Kidney capillary endothelial cell (primary cell): ENCODE measurements at regions not wholly inside any gene's neighbourhood (a gene's known extent, or its start where the extent isn't known, plus 50 kb on each side); places are given as distances from the start of the nearest gene placed in this dataset.
A peak's percentile ranks its signal among the peaks of the same experiment; 100 is the strongest.
"Not testable (repeated sequence)": the region's sequence is repeated elsewhere in the genome, so short reads cannot be mapped to it uniquely, and the experiment has no call there.

ENCODE experiments used
- DNase-seq: peaks from one replicate; pipeline ENCODE4 v3.0.0-alpha.2; 2018; ENCODE audit warnings: low spot score

GRCh38 chr2:88999365-88999764, 307.9 kb downstream of the RPIA start:
- no peak for DNase-seq

GRCh38 chr2:89000235-89000634, 308.8 kb downstream of the RPIA start:
- no peak for DNase-seq

GRCh38 chr2:89004238-89004637, 312.8 kb downstream of the RPIA start:
- DNase-seq: not testable (repeated sequence)

- DNase-seq: not testable (repeated sequence)
Observed at GRCh38 chr2:89020566-89020965, 329.1 kb downstream of the RPIA start.

- DNase-seq: not testable (repeated sequence)
Observed at GRCh38 chr2:89026296-89026695, 334.8 kb downstream of the RPIA start.

GRCh38 chr2:89027115-89027514, 335.6 kb downstream of the RPIA start:
- not testable (repeated sequence) for DNase-seq

- not testable (repeated sequence) for DNase-seq
Observed at GRCh38 chr2:89027536-89027935, 336.1 kb downstream of the RPIA start.

GRCh38 chr2:89029257-89029656, 337.8 kb downstream of the RPIA start:
- DNase-seq: not testable (repeated sequence)

GRCh38 chr2:89048138-89049066, 356.9 kb downstream of the RPIA start:
- DNase-seq: peak; percentile 34

GRCh38 chr2:89058616-89059015, 367.1 kb downstream of the RPIA start:
- DNase-seq: not testable (repeated sequence)

- not testable (repeated sequence) for DNase-seq
Observed at GRCh38 chr2:89061174-89061573, 369.7 kb downstream of the RPIA start.

- DNase-seq: peak; percentile 39
Observed at GRCh38 chr2:89076771-89077170, 385.3 kb downstream of the RPIA start.

GRCh38 chr2:89092911-89093310, 401.4 kb downstream of the RPIA start:
- DNase-seq: not testable (repeated sequence)

- not testable (repeated sequence) for DNase-seq
Observed at GRCh38 chr2:89095060-89095459, 403.6 kb downstream of the RPIA start.

- DNase-seq: not testable (repeated sequence)
Observed at GRCh38 chr2:89102587-89102986, 411.1 kb downstream of the RPIA start.

- DNase-seq: not testable (repeated sequence)
Observed at GRCh38 chr2:89106369-89107019, 415.0 kb downstream of the RPIA start.

- peak; percentile 1 for DNase-seq
Observed at GRCh38 chr2:89112434-89112833, 421.0 kb downstream of the RPIA start.

GRCh38 chr2:89113286-89113685, 421.8 kb downstream of the RPIA start:
- not testable (repeated sequence) for DNase-seq

- DNase-seq: not testable (repeated sequence)
Observed at GRCh38 chr2:89129440-89129839, 438.0 kb downstream of the RPIA start.

- not testable (repeated sequence) for DNase-seq
Observed at GRCh38 chr2:89130665-89131308, 439.3 kb downstream of the RPIA start.

- DNase-seq: not testable (repeated sequence)
Observed at GRCh38 chr2:89142959-89143358, 451.5 kb downstream of the RPIA start.

- DNase-seq: not testable (repeated sequence)
Observed at GRCh38 chr2:89145342-89145741, 453.9 kb downstream of the RPIA start.
